ENCODE measurements at regions not wholly inside any gene's neighbourhood (a gene's known extent, or its start where the extent isn't known, plus 50 kb on each side); places are given as distances from the start of the nearest gene placed in this dataset.

DNA sequence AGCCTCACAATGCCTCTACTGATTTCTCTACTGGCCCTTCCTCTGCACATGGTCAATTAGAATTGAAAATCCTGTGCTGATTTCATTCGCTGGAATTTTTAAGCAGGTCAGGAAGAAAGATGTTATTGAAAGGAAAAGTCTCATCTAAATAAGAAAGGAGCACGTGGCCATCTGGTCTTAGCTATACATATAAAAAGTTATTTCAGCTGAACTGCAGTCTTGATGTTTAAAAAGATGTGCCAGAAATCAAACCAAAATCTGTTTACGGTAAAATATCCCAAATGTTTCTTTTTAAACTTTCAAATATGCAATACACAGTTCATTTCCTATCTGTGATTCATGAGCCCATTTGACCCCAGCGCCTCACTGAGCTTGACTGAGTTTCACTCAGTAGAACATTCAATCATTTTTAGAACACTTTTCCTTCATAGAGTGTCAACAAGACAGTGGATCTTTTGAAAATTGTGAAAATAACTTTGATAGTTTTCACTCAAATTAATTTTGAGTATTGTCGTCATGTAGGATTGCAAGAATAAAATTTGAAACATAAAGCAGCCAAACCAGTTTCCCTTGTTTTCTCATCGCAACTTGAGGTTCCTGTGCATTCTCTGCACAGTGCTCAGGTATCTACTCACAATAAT, 293.6 kb downstream of the PTPRC start:
- no peaks in the 10 kb centered on the region for H3K9me3 ChIP-seq (ENCODE audit: low read length)
- H2AFZ ChIP-seq (ENCODE audit: low read length): no peak overlapping the region
- in situ Hi-C loops (cut with HindIII; ENCODE audit: extremely low pct_ligation_motif_present, low pct_unique_long_range_greater_than_20kb) (no loop called here), intact Hi-C loops (cut with micrococcal nuclease; ENCODE audit: unreplicated experiment) (no loop called here)
- no peaks in the 10 kb centered on the region for H4K20me1 ChIP-seq (ENCODE audit: insufficient read depth, low read length)
- 79% methylated on average over 6 of the region's 6 CpGs for WGBS (ENCODE audit: low lambda C conversion rate)
- POLR2A ChIA-PET: no interaction called here
- TF ChIP-seq NFIC (IDR thresholded peaks at IDR 0.05; ENCODE audit: low read length) (no peak), TEAD3 (CRISPR knock-in tag; optimal IDR thresholded peaks at IDR 0.05; ENCODE audit: borderline replicate concordance) (no peak), EEA1 (CRISPR knock-in tag; IDR thresholded peaks at IDR 0.05; ENCODE audit: borderline replicate concordance) (no peak), ZNF652 (CRISPR knock-in tag; IDR thresholded peaks at IDR 0.05; ENCODE audit: borderline replicate concordance, low read depth) (no peak), GTF3A (CRISPR knock-in tag; conservative IDR thresholded peaks at IDR 0.05) (no peak), SNAPC2 (CRISPR knock-in tag; IDR thresholded peaks at IDR 0.05) (no peak), ARNT (IDR thresholded peaks at IDR 0.05) (no peak), ZNF543 (CRISPR knock-in tag; IDR thresholded peaks at IDR 0.05) (no peak), SPEN (CRISPR knock-in tag; IDR thresholded peaks at IDR 0.05; ENCODE audit: low read depth) (no peak), HES4 (CRISPR knock-in tag; IDR thresholded peaks at IDR 0.05; ENCODE audit: borderline replicate concordance) (no peak), KLF11 (CRISPR knock-in tag; IDR thresholded peaks at IDR 0.05) (no peak), SP4 (CRISPR knock-in tag; IDR thresholded peaks at IDR 0.05) (no peak), HNF4G (IDR thresholded peaks at IDR 0.05; ENCODE audit: borderline replicate concordance, low read depth, low read length) (no peak), HNF4G (CRISPR knock-in tag; IDR thresholded peaks at IDR 0.05; ENCODE audit: borderline replicate concordance, low read depth) (no peak), YEATS4 (CRISPR knock-in tag; IDR thresholded peaks at IDR 0.05; ENCODE audit: borderline replicate concordance) (no peak)
- TF ChIP-seq, protein P1, sequence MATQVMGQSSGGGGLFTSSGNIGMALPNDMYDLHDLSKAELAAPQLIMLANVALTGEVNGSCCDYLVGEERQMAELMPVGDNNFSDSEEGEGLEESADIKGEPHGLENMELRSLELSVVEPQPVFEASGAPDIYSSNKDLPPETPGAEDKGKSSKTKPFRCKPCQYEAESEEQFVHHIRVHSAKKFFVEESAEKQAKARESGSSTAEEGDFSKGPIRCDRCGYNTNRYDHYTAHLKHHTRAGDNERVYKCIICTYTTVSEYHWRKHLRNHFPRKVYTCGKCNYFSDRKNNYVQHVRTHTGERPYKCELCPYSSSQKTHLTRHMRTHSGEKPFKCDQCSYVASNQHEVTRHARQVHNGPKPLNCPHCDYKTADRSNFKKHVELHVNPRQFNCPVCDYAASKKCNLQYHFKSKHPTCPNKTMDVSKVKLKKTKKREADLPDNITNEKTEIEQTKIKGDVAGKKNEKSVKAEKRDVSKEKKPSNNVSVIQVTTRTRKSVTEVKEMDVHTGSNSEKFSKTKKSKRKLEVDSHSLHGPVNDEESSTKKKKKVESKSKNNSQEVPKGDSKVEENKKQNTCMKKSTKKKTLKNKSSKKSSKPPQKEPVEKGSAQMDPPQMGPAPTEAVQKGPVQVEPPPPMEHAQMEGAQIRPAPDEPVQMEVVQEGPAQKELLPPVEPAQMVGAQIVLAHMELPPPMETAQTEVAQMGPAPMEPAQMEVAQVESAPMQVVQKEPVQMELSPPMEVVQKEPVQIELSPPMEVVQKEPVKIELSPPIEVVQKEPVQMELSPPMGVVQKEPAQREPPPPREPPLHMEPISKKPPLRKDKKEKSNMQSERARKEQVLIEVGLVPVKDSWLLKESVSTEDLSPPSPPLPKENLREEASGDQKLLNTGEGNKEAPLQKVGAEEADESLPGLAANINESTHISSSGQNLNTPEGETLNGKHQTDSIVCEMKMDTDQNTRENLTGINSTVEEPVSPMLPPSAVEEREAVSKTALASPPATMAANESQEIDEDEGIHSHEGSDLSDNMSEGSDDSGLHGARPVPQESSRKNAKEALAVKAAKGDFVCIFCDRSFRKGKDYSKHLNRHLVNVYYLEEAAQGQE (IDR thresholded peaks at IDR 0.05; ENCODE audit: borderline replicate concordance in 1 of 2, low read depth in 1 of 2, low read length in 2 of 2): no peak
- H3K36me3 ChIP-seq (replicated peaks in 1 of 2; ENCODE audit: control insufficient read depth in 1 of 2, insufficient read depth in 2 of 2, low read length in 2 of 2): no peaks in the 10 kb centered on the region
- BruUV-seq (replicated peaks): no TSS peak
- CTCF ChIA-PET (ENCODE audit: low intra/inter-chr PET ratio, low total read pairs): no interaction called here
- DNase-seq (ENCODE audit: low spot score): no peak
- no peak for ATAC-seq
- no peak for FAIRE-seq
- H3K27me3 ChIP-seq (ENCODE audit: control insufficient read depth in 1 of 2, insufficient read depth in 2 of 2, low read length in 2 of 2): no peaks in the 10 kb centered on the region
- H3K79me2 ChIP-seq (ENCODE audit: insufficient read depth, low read length): no peaks in the 10 kb centered on the region
- peaks cover 20% of the 10 kb centered on the region for H3K4me1 ChIP-seq (ENCODE audit: insufficient read depth, low read length)
- H3K9ac ChIP-seq (ENCODE audit: insufficient read depth, low read depth, low read length): no peak overlapping the region
- H3K4me3 ChIP-seq (replicated peaks in 1 of 3; ENCODE audit: insufficient read depth in 1 of 3, low read depth in 2 of 3, low read length in 3 of 3): no peak overlapping the region
- H3K27ac ChIP-seq (ENCODE audit: extremely low read length, insufficient read depth, low read length): no peak overlapping the region
- H3K4me2 ChIP-seq (ENCODE audit: low read depth, low read length): no peak overlapping the region
